ENCODE measurements at regions not wholly inside any gene's neighbourhood (a gene's known extent, or its start where the extent isn't known, plus 50 kb on each side); places are given as distances from the start of the nearest gene placed in this dataset.
"Not testable (repeated sequence)": the region's sequence is repeated elsewhere in the genome, so short reads cannot be mapped to it uniquely, and the experiment has no call there.

GRCh38 chr6:164741938-164742451 is 567.4 kb downstream of the C6orf118 start:
- Histone ChIP-seq H3K4me3 (ENCODE audit: low read depth, low read length) (no peak overlapping the region), H3K4me1 (no peaks in the 10 kb centered on the region), H3K9me3 (no peaks in the 10 kb centered on the region), H3K36me3 (ENCODE audit: control insufficient read depth, insufficient read depth, low read length) (no peaks in the 10 kb centered on the region), H3K27me3 (replicated peaks; ENCODE audit: control insufficient read depth, insufficient read depth, low read length) (no peaks in the 10 kb centered on the region)
- DNase-seq = no peak
- Mint-ChIP-seq H3K4me1 (ENCODE audit: low read depth, unreplicated experiment) (no peaks in the 10 kb centered on the region), H3K36me3 (ENCODE audit: insufficient read depth, unreplicated experiment) (no peaks in the 10 kb centered on the region), H3K9me3 (ENCODE audit: unreplicated experiment) (peaks cover 24% of the 10 kb centered on the region), H3K4me3 (ENCODE audit: unreplicated experiment) (no peak overlapping the region), H3K27me3 (ENCODE audit: insufficient read depth, unreplicated experiment) (no peaks in the 10 kb centered on the region), H3K27ac (ENCODE audit: unreplicated experiment) (no peak overlapping the region)
- BruUV-seq (replicated peaks) = no TSS peak
- intact Hi-C loops (cut with micrococcal nuclease; ENCODE audit: unreplicated experiment) = no loop called here
- TF ChIP-seq CTCF (IDR thresholded peaks at IDR 0.05; ENCODE audit: insufficient read depth in 1 of 2, low read depth in 1 of 2, low read length in 1 of 2, severe bottlenecking in 1 of 2, unreplicated experiment in 1 of 2) = no peak
- ChIA-PET POLR2A (no interaction called here), CTCF (no interaction called here)

- POLR2A ChIA-PET; H3K36me3 Mint-ChIP-seq (ENCODE audit: insufficient read depth, unreplicated experiment); H3K4me3 ChIP-seq (ENCODE audit: low read depth, low read length); H3K4me3 Mint-ChIP-seq (ENCODE audit: unreplicated experiment); H3K36me3 ChIP-seq (ENCODE audit: control insufficient read depth, insufficient read depth, low read length); H3K4me1 ChIP-seq; intact Hi-C loops (cut with micrococcal nuclease; ENCODE audit: unreplicated experiment); H3K4me1 Mint-ChIP-seq (ENCODE audit: low read depth, unreplicated experiment); H3K27me3 ChIP-seq (replicated peaks; ENCODE audit: control insufficient read depth, insufficient read depth, low read length); H3K9me3 ChIP-seq; H3K27me3 Mint-ChIP-seq (ENCODE audit: insufficient read depth, unreplicated experiment); CTCF ChIA-PET; DNase-seq; BruUV-seq (replicated peaks); H3K27ac Mint-ChIP-seq (ENCODE audit: unreplicated experiment): not testable (repeated sequence)
- H3K9me3 Mint-ChIP-seq (ENCODE audit: unreplicated experiment) = peaks cover 13% of the 10 kb centered on the region
Observed at GRCh38 chr6:164736090-164736489, 573.3 kb downstream of the C6orf118 start.

GRCh38 chr6:164731539-164731938 is 577.9 kb downstream of the C6orf118 start:
- no peaks in the 10 kb centered on the region for H3K36me3 Mint-ChIP-seq (ENCODE audit: insufficient read depth, unreplicated experiment)
- no peak for DNase-seq
- no peaks in the 10 kb centered on the region for H3K27me3 Mint-ChIP-seq (ENCODE audit: insufficient read depth, unreplicated experiment)
- peaks cover 10% of the 10 kb centered on the region for H3K9me3 Mint-ChIP-seq (ENCODE audit: unreplicated experiment)
- H3K4me1 Mint-ChIP-seq (ENCODE audit: low read depth, unreplicated experiment) = no peaks in the 10 kb centered on the region
- Histone ChIP-seq H3K36me3 (ENCODE audit: control insufficient read depth, insufficient read depth, low read length) (no peaks in the 10 kb centered on the region), H3K4me1 (no peaks in the 10 kb centered on the region), H3K4me3 (ENCODE audit: low read depth, low read length) (no peak overlapping the region), H3K9me3 (no peaks in the 10 kb centered on the region), H3K27me3 (replicated peaks; ENCODE audit: control insufficient read depth, insufficient read depth, low read length) (no peaks in the 10 kb centered on the region)
- no peak overlapping the region for H3K27ac Mint-ChIP-seq (ENCODE audit: unreplicated experiment)
- no TSS peak for BruUV-seq (replicated peaks)
- ChIA-PET CTCF (no interaction called here), POLR2A (no interaction called here)
- TF ChIP-seq CTCF (IDR thresholded peaks at IDR 0.05; ENCODE audit: insufficient read depth in 1 of 2, low read depth in 1 of 2, low read length in 1 of 2, severe bottlenecking in 1 of 2, unreplicated experiment in 1 of 2) = no peak
- intact Hi-C loops (cut with micrococcal nuclease; ENCODE audit: unreplicated experiment) = no loop called here
- H3K4me3 Mint-ChIP-seq (ENCODE audit: unreplicated experiment) = no peak overlapping the region

DNA sequence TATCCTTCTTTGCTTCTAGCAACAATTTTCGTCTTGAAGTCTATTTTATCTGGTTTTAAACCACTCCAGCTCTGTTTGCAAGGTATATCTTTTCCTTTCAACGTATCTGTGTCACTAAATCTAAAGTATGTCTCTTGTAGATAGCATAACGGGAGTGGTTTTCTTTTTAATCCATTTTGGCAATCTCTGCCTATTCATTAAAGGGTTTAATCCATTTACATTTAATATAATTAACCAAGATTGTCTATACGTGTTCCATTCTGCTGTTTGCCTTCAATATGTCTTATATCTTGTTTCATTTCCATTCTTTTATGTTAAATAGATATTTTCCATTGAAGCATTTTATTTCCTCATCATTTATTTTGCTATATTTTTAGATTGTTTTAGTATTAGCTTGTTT is 587.9 kb downstream of the C6orf118 start:
- Histone ChIP-seq H3K4me3 (ENCODE audit: low read depth, low read length) (no peak overlapping the region), H3K27me3 (replicated peaks; ENCODE audit: control insufficient read depth, insufficient read depth, low read length) (no peaks in the 10 kb centered on the region), H3K9me3 (peaks cover 4% of the 10 kb centered on the region; the same call in 1 of the 2 replicates), H3K4me1 (no peaks in the 10 kb centered on the region), H3K36me3 (ENCODE audit: control insufficient read depth, insufficient read depth, low read length) (no peaks in the 10 kb centered on the region)
- Mint-ChIP-seq H3K4me3 (ENCODE audit: unreplicated experiment) (no peak overlapping the region), H3K9me3 (ENCODE audit: unreplicated experiment) (peaks cover 9% of the 10 kb centered on the region), H3K27ac (ENCODE audit: unreplicated experiment) (no peak overlapping the region), H3K27me3 (ENCODE audit: insufficient read depth, unreplicated experiment) (no peaks in the 10 kb centered on the region), H3K36me3 (ENCODE audit: insufficient read depth, unreplicated experiment) (no peaks in the 10 kb centered on the region), H3K4me1 (ENCODE audit: low read depth, unreplicated experiment) (no peaks in the 10 kb centered on the region)
- no TSS peak for BruUV-seq (replicated peaks)
- DNase-seq = no peak
- CTCF ChIA-PET = no interaction called here
- intact Hi-C loops (cut with micrococcal nuclease; ENCODE audit: unreplicated experiment) = no loop called here
- POLR2A ChIA-PET = no interaction called here
- no peak for TF ChIP-seq CTCF (IDR thresholded peaks at IDR 0.05; ENCODE audit: insufficient read depth in 1 of 2, low read depth in 1 of 2, low read length in 1 of 2, severe bottlenecking in 1 of 2, unreplicated experiment in 1 of 2)

Data from Caco-2 (cell line).